Transverse colon (tissue), 4 donors: ENCODE measurements at regions not wholly inside any gene's neighbourhood (a gene's known extent, or its start where the extent isn't known, plus 50 kb on each side); places are given as distances from the start of the nearest gene placed in this dataset.

ENCODE experiments used
- CTCF ChIP-seq, 5 experiments: fragments of 200-600 bp in 3 of 5; fragments of 450-650 bp in 2 of 5; sonication (generic) in 3 of 5; IDR thresholded peaks; 1 replicate in 2 of 5; 2 replicates in 3 of 5; pipeline ENCODE4 v1.5.1; 2016 to 2017; ENCODE audit warnings: antibody characterized with exemption in 5 of 5, inconsistent platforms in 3 of 5, mild to moderate bottlenecking in 2 of 5, moderate library complexity in 1 of 5
- EP300 ChIP-seq: sonication (generic); formaldehyde crosslinking; IDR thresholded peaks from one replicate; pipeline ENCODE4 v1.6.1; 2017; ENCODE audit warnings: antibody characterized with exemption, low read depth
- POLR2A ChIP-seq: fragments of 450-650 bp; IDR thresholded peaks from one replicate; pipeline ENCODE4 v1.6.1; 2016; ENCODE audit warnings: antibody characterized with exemption, mild to moderate bottlenecking, moderate library complexity
- POLR2AphosphoS5 ChIP-seq, 3 donors: sonication (generic); formaldehyde crosslinking; IDR thresholded peaks; one replicate each; pipeline ENCODE4 v1.6.1; 2016; ENCODE audit warnings: antibody characterized with exemption in 3 of 3

GRCh38 chr15:100727291-100727851 lies 125.0 kb downstream of the ASB7 start:
- TF ChIP-seq CTCF (IDR thresholded peaks at IDR 0.05) (no peak), EP300 (no peak), POLR2AphosphoS5 (IDR thresholded peaks at IDR 0.05) (no peak), POLR2A (no peak)
